ENCODE measurements at regions not wholly inside any gene's neighbourhood (a gene's known extent, or its start where the extent isn't known, plus 50 kb on each side); places are given as distances from the start of the nearest gene placed in this dataset.

DNA sequence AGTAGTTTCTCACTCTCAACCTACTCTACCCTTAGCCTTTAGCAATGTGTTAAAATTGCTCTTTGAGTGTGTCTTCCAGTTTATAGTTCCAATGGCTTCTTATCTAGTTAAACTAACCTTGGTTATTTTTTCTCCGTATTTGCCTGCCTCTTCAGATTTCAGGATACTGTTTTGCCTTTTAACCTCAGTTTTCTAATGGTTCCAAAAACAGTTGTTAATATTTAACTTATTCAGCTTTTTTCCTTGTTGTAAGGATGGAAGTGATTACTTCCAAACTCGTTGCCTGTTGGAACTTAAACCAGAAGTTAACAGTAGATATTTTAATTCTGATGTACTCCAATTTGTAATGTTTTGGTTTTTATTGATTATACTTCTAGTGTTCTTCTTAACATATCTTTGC is 1574.9 kb downstream of the HACE1 start:
- H3K4me2 ChIP-seq (ENCODE audit: low read length, poor library complexity, severe bottlenecking) = no peak overlapping the region
- no peak overlapping the region for H2BK5ac ChIP-seq (ENCODE audit: low read depth, low read length, poor library complexity, severe bottlenecking)
- H4K8ac ChIP-seq (ENCODE audit: low read length) = no peak overlapping the region
- no peak for DNase-seq
- no peak overlapping the region for H3K23ac ChIP-seq (ENCODE audit: low read length in 2 of 2)
- H3K27me3 ChIP-seq (ENCODE audit: control insufficient read depth in 1 of 2, insufficient read depth in 1 of 2, low read length in 2 of 2) = no peaks in the 10 kb centered on the region
- no peak overlapping the region for H2BK15ac ChIP-seq (ENCODE audit: low read depth, poor library complexity, severe bottlenecking)
- WGBS = no CpG with 5 or more reads among the region's 2 CpGs
- H3K14ac ChIP-seq (ENCODE audit: low read length in 2 of 2) = no peak overlapping the region
- no peak overlapping the region for H3K27ac ChIP-seq (ENCODE audit: low read length, poor library complexity, severe bottlenecking)
- H3K4ac ChIP-seq (ENCODE audit: low read depth in 1 of 2, low read length in 2 of 2) = no peak overlapping the region
- H3K9me3 ChIP-seq (ENCODE audit: control insufficient read depth, low read length) = peaks cover 23% of the 10 kb centered on the region
- no peak overlapping the region for H2BK120ac ChIP-seq (ENCODE audit: low read depth, low read length)
- H3K9ac ChIP-seq (ENCODE audit: low read length) = no peak overlapping the region
- H2BK12ac ChIP-seq (ENCODE audit: low read length in 2 of 2) = no peak overlapping the region
- H3K36me3 ChIP-seq (ENCODE audit: control insufficient read depth in 1 of 2, insufficient read depth in 2 of 2, low read depth in 1 of 2, low read length in 2 of 2) = no peaks in the 10 kb centered on the region
- H3K4me3 ChIP-seq (ENCODE audit: insufficient read depth in 1 of 2, low read depth in 1 of 2, low read length in 2 of 2) = no peak overlapping the region
- H2AK5ac ChIP-seq (ENCODE audit: low read length, severe bottlenecking) = no peak overlapping the region
- no peak overlapping the region for H2AFZ ChIP-seq (ENCODE audit: low read depth, low read length)
- H4K91ac ChIP-seq (ENCODE audit: low read length) = no peak overlapping the region
- no peaks in the 10 kb centered on the region for H3K4me1 ChIP-seq (ENCODE audit: control insufficient read depth, insufficient read depth, low read depth, low read length)
- no peak overlapping the region for H3K18ac ChIP-seq (ENCODE audit: low read depth in 1 of 2, low read length in 2 of 2)
- H3K79me1 ChIP-seq (replicated peaks; ENCODE audit: low read length, poor library complexity, severe bottlenecking) = no peaks in the 10 kb centered on the region

DNA sequence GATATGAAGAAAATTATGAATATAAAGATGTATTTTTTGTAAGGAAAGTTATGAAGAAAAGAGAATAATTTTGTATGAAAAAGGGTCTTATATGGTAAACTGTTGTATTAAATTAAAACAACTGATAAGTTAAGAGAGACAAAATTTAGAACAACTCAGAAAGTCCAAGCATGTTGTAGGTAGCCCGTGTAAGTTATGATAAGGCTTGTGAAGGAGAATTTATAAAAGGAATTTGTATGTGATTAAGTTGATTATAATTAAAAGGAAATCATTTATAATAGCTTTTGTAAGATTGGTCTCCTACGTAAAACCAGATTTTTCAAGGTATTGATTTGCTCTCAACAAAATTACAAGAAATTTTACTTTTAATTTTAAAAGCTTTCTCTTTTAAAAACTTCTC is 1579.3 kb downstream of the HACE1 start:
- no peak overlapping the region for H4K8ac ChIP-seq (ENCODE audit: low read length)
- 84% methylated on average over 2 of the region's 2 CpGs for WGBS
- H3K36me3 ChIP-seq (ENCODE audit: control insufficient read depth in 1 of 2, insufficient read depth in 2 of 2, low read depth in 1 of 2, low read length in 2 of 2) = no peaks in the 10 kb centered on the region

DNA sequence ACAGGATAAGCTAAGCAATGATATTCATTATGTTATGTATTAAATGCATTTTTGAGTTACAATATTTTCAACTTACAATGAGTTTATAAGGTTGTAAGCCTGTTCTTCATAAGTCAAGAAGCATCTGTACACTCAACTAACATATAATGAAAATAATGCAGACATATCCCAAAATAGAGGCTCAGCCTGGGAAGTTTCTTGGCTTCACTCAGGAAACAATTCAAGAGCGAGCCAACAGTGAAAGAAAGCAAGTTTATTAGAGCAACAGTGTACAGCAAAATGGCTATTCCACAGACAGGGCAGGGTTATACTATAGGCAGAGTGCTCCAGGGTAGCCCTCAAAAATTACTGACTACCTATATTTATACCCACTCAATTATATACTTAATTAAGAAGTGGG is 1581.8 kb downstream of the HACE1 start:
- H3K14ac ChIP-seq (ENCODE audit: low read length in 2 of 2) = no peak overlapping the region
- no peak overlapping the region for H4K8ac ChIP-seq (ENCODE audit: low read length)
- 92% methylated on average over 1 of the region's 1 CpG for WGBS

More for the DNA sequence above, 1579.3 kb downstream of the HACE1 start:
- Histone ChIP-seq H3K4me2 (ENCODE audit: low read length, poor library complexity, severe bottlenecking) (no peak overlapping the region), H3K14ac (ENCODE audit: low read length in 2 of 2) (no peak overlapping the region), H3K4ac (ENCODE audit: low read depth in 1 of 2, low read length in 2 of 2) (no peak overlapping the region), H4K91ac (ENCODE audit: low read length) (no peak overlapping the region), H2BK15ac (ENCODE audit: low read depth, poor library complexity, severe bottlenecking) (no peak overlapping the region), H2AFZ (ENCODE audit: low read depth, low read length) (no peak overlapping the region), H3K9ac (ENCODE audit: low read length) (no peak overlapping the region), H3K4me1 (ENCODE audit: control insufficient read depth, insufficient read depth, low read depth, low read length) (no peaks in the 10 kb centered on the region), H3K27ac (ENCODE audit: low read length, poor library complexity, severe bottlenecking) (no peak overlapping the region), H3K79me1 (replicated peaks; ENCODE audit: low read length, poor library complexity, severe bottlenecking) (no peaks in the 10 kb centered on the region), H2BK12ac (ENCODE audit: low read length in 2 of 2) (no peak overlapping the region), H3K18ac (ENCODE audit: low read depth in 1 of 2, low read length in 2 of 2) (no peak overlapping the region), H3K27me3 (ENCODE audit: control insufficient read depth in 1 of 2, insufficient read depth in 1 of 2, low read length in 2 of 2) (no peaks in the 10 kb centered on the region), H3K23ac (ENCODE audit: low read length in 2 of 2) (no peak overlapping the region), H2AK5ac (ENCODE audit: low read length, severe bottlenecking) (no peak overlapping the region), H3K9me3 (ENCODE audit: control insufficient read depth, low read length) (peaks cover 29% of the 10 kb centered on the region), H3K4me3 (ENCODE audit: insufficient read depth in 1 of 2, low read depth in 1 of 2, low read length in 2 of 2) (no peak overlapping the region), H2BK120ac (ENCODE audit: low read depth, low read length) (no peak overlapping the region), H2BK5ac (ENCODE audit: low read depth, low read length, poor library complexity, severe bottlenecking) (no peak overlapping the region)
- DNase-seq = no peak

GRCh38 chr6:103273048-103273447 is 1586.7 kb downstream of the HACE1 start:
- Histone ChIP-seq H2AK5ac (ENCODE audit: low read length, severe bottlenecking) (no peak overlapping the region), H3K9me3 (ENCODE audit: control insufficient read depth, low read length) (no peaks in the 10 kb centered on the region), H3K79me1 (replicated peaks; ENCODE audit: low read length, poor library complexity, severe bottlenecking) (no peaks in the 10 kb centered on the region), H2AFZ (ENCODE audit: low read depth, low read length) (no peak overlapping the region), H3K4me2 (ENCODE audit: low read length, poor library complexity, severe bottlenecking) (no peak overlapping the region), H2BK15ac (ENCODE audit: low read depth, poor library complexity, severe bottlenecking) (no peak overlapping the region), H2BK5ac (ENCODE audit: low read depth, low read length, poor library complexity, severe bottlenecking) (no peak overlapping the region), H3K4me1 (ENCODE audit: control insufficient read depth, insufficient read depth, low read depth, low read length) (no peaks in the 10 kb centered on the region), H2BK12ac (ENCODE audit: low read length in 2 of 2) (no peak overlapping the region), H2BK120ac (ENCODE audit: low read depth, low read length) (no peak overlapping the region), H3K4ac (ENCODE audit: low read depth in 1 of 2, low read length in 2 of 2) (no peak overlapping the region), H3K18ac (ENCODE audit: low read depth in 1 of 2, low read length in 2 of 2) (no peak overlapping the region), H3K36me3 (ENCODE audit: control insufficient read depth in 1 of 2, insufficient read depth in 2 of 2, low read depth in 1 of 2, low read length in 2 of 2) (no peaks in the 10 kb centered on the region), H3K9ac (ENCODE audit: low read length) (no peak overlapping the region), H3K14ac (ENCODE audit: low read length in 2 of 2) (no peak overlapping the region), H3K27me3 (ENCODE audit: control insufficient read depth in 1 of 2, insufficient read depth in 1 of 2, low read length in 2 of 2) (no peaks in the 10 kb centered on the region), H4K8ac (ENCODE audit: low read length) (no peak overlapping the region), H3K27ac (ENCODE audit: low read length, poor library complexity, severe bottlenecking) (no peak overlapping the region), H4K91ac (ENCODE audit: low read length) (no peak overlapping the region), H3K23ac (ENCODE audit: low read length in 2 of 2) (no peak overlapping the region), H3K4me3 (ENCODE audit: insufficient read depth in 1 of 2, low read depth in 1 of 2, low read length in 2 of 2) (no peak overlapping the region)
- no CpG with 5 or more reads among the region's 1 CpG for WGBS
- peak; percentile 15 for DNase-seq

More for the DNA sequence above, 1581.8 kb downstream of the HACE1 start:
- no peak overlapping the region for H2AK5ac ChIP-seq (ENCODE audit: low read length, severe bottlenecking)
- no peak overlapping the region for H3K18ac ChIP-seq (ENCODE audit: low read depth in 1 of 2, low read length in 2 of 2)
- H4K91ac ChIP-seq (ENCODE audit: low read length) = no peak overlapping the region
- H3K9me3 ChIP-seq (ENCODE audit: control insufficient read depth, low read length) = peaks cover 24% of the 10 kb centered on the region
- no peaks in the 10 kb centered on the region for H3K79me1 ChIP-seq (replicated peaks; ENCODE audit: low read length, poor library complexity, severe bottlenecking)
- H3K36me3 ChIP-seq (ENCODE audit: control insufficient read depth in 1 of 2, insufficient read depth in 2 of 2, low read depth in 1 of 2, low read length in 2 of 2) = no peaks in the 10 kb centered on the region
- no peak for DNase-seq
- H3K27ac ChIP-seq (ENCODE audit: low read length, poor library complexity, severe bottlenecking) = no peak overlapping the region
- no peak overlapping the region for H2AFZ ChIP-seq (ENCODE audit: low read depth, low read length)
- H2BK12ac ChIP-seq (ENCODE audit: low read length in 2 of 2) = no peak overlapping the region
- no peak overlapping the region for H2BK15ac ChIP-seq (ENCODE audit: low read depth, poor library complexity, severe bottlenecking)
- no peaks in the 10 kb centered on the region for H3K27me3 ChIP-seq (ENCODE audit: control insufficient read depth in 1 of 2, insufficient read depth in 1 of 2, low read length in 2 of 2)
- no peak overlapping the region for H2BK120ac ChIP-seq (ENCODE audit: low read depth, low read length)
- no peak overlapping the region for H3K4ac ChIP-seq (ENCODE audit: low read depth in 1 of 2, low read length in 2 of 2)
- no peak overlapping the region for H2BK5ac ChIP-seq (ENCODE audit: low read depth, low read length, poor library complexity, severe bottlenecking)
- no peaks in the 10 kb centered on the region for H3K4me1 ChIP-seq (ENCODE audit: control insufficient read depth, insufficient read depth, low read depth, low read length)
- H3K23ac ChIP-seq (ENCODE audit: low read length in 2 of 2) = no peak overlapping the region
- no peak overlapping the region for H3K4me3 ChIP-seq (ENCODE audit: insufficient read depth in 1 of 2, low read depth in 1 of 2, low read length in 2 of 2)
- H3K9ac ChIP-seq (ENCODE audit: low read length) = no peak overlapping the region
- no peak overlapping the region for H3K4me2 ChIP-seq (ENCODE audit: low read length, poor library complexity, severe bottlenecking)

Data from mesenchymal stem cell (in vitro differentiated cells and primary cell).